NCI-H2196 (cell line): ENCODE measurements at regions not wholly inside any gene's neighbourhood (a gene's known extent, or its start where the extent isn't known, plus 50 kb on each side); places are given as distances from the start of the nearest gene placed in this dataset.
"Not testable (repeated sequence)": the region's sequence is repeated elsewhere in the genome, so short reads cannot be mapped to it uniquely, and the experiment has no call there.

Source experiments
- DNase-seq: peaks from one replicate; lab custom pipeline; 2025; ENCODE audit not compliant: unreplicated experiment; lab: John Stamatoyannopoulos, UW

DNA sequence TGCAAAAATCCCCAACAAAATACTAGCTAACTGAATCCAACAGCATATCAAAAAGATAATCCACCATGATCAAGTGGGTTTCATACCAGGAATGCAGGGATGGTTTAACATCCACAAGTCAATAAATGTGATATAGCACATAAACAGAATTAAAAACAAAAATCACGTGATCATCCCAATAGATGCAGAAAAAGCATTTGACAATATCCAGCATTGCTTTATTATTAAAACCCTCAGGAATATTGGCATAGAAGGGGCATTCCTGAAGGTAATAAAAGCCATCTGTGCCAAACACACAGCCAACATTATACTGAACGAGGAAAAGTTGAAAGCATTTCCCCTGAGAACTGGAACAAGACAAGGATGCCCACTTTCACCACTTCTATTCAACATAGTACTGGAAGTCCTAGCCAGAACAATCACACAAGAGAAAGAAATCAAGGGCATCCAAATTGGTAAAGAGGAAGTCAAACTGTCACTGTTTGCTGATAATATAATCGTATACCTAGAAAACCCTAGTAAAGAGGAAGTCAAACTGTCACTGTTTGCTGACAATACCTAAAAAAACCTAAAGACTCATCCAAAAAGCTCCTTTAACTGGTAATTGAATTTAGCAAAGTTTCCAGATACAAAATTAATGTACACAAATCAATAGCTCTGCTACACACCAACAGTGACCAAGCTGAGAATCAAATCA, 109.8 kb downstream of the RNASET2 start:
- DNase-seq, result not testable (repeated sequence)

DNA sequence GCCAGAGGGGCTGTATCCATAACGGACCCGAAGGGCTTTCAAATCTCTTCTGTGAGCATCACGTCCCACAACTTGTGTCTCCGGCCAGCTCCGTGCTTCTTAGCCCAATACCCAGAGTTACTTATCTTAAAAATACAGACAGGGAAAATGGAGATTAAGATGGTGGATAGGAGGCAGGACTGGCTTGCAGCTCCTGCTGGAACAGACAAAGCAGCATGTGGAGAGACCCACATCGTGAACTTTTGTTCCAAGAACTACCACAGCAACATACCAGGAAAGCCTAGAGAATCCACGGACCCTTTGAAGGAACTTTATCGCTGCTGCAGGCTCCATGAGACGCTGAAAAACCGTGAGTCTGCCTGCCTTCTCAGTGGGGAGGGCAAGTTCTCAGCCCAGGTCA, 113.7 kb downstream of the RNASET2 start:
- DNase-seq, result no peak

DNA sequence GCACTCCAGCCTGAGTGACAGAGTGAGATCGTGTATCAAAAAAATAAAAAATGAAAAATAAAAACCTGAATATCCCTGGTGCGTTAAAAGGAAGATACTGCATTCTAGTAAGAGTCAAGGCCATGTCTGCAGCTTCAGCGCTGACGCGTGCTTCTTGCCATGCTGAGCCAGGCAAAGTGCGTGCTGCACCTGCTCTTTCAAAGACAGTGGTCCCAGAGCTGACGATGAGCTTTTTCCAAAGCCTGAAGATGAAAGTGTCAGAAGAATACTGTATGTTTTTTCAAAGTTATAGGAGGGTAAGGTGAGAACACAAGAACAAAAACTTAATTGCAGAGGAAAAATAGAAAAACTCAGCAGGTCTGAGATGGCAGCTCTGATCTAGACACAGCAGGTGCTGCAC, 115.1 kb downstream of the RNASET2 start:
- DNase-seq, result no peak

DNA sequence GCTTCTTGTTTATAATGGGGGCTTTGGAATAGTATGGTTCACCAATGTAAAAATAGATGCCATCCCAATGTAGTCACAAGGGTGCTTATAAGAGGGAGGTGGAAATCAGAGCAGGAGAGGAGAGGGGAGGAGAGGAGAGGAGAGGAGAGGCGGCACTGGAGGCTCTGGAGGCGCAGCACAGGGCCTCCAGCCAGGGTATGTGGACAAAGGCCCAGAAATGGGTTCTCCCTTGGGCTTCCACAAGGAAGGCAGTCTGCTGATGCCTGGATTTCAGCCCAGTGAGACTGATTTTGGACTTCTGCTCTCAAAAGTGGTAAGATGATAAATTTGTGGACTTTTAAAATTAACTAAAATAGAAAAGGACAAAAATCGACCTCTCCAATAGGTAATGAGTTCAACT, 116.8 kb downstream of the RNASET2 start:
- no peak for DNase-seq

DNA sequence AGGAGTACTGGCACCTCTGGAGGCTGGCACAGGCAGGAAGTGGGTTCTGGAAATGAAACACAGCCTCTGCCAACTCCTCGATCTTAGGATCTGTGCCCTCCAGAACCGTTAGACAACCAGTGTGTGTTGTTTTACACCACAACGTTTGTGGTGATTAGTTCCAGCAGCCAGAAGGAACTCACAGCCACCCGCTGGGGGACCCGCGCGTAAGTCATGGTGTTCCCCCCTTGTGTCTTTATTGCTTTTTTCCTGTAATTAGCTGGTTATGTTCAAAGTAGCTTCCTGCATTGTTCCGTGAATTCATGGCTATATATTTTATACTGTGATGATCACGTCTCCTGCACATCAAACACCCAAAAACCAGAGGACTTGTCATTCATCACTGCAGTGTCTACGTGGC, 117.4 kb downstream of the RNASET2 start:
- DNase-seq, result no peak

DNA sequence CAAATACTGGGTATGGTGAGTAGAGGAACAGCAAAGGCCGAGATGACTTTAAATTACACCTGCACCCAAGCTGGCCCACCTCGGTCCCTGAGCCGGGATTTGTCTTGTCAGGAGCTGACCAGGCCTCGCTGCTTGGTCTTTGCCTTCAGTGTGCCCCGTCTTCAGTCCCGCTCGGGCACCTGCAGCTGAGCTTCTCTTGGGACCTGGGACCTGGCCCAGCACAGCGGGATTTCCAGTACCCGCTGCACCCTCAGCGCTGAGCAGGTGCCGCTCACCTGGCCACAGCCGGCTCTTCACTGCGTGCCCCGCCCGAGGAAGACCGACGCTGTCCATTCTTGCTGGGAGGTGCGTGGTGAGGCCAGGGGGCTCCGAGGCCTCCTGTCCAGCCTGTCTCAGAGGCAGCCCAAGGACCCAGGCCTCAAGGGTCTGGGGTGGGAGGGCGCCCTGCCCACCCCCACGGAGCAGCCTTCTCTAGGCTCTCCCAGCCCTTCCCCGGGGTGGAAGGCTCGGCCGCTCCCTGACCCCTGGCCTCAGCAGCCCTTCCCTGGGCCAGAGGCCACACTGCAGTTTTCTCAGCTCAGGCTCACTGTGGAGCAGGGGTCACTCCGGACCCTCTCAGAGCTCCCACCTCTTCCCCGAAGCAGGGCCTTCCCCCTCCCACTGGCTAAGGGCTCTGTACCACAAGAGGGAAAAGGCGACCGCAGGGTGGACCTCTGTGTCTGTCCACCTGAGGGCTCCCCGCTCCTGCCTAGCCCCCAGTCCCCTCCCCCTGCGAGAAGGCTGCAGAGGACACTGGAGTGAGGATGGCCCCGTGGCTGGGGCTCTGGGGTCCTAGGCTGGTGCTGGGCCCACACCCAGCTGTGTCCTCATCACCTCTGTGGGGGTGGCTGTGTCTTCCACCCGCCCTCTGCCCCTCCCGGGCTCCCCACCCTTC, 119.3 kb downstream of the RNASET2 start:
- DNase-seq, result no peak

DNA sequence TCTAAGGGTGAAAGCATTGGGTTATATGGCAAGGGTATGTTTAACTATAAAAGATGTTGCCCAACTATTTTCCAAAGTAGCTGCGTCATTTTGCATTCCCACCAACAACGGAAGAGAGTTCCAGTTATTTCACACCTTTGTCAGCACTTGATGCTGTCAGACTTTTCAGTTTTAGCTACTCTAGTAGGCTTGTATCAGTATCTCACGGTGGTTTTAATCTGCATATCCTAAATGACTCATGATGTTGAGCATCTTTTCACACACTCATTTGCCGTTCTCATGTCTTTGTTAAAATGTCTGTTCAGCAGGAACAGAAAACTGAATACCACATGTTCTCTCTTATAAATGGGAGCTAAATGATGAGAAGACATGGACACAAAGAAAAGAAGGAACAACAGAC, 122.3 kb downstream of the RNASET2 start:
- DNase-seq, result no peak

DNA sequence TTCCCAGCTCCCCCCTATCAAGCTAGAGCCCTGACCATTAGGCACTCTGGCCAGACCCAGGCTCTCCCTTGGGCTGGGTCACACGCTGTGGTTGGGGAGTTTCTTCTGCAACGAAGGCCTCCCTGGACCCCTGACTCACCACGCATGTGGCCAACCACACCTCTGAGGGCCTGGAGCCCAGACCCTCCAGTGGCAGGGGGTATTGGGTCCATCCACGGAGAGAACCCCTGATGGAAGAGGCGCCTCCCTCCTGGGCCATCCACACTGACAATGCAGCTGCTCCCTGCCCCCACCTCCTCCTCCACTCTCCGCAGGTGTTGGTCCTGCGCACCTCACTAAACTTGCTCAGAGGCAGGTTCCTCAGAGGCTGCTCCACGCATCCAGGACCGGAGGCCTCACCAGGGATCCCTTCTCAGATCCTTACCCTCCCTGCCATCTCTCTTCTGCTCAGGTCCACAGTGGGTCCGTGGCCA, 125.4 kb downstream of the RNASET2 start:
- no peak for DNase-seq

DNA sequence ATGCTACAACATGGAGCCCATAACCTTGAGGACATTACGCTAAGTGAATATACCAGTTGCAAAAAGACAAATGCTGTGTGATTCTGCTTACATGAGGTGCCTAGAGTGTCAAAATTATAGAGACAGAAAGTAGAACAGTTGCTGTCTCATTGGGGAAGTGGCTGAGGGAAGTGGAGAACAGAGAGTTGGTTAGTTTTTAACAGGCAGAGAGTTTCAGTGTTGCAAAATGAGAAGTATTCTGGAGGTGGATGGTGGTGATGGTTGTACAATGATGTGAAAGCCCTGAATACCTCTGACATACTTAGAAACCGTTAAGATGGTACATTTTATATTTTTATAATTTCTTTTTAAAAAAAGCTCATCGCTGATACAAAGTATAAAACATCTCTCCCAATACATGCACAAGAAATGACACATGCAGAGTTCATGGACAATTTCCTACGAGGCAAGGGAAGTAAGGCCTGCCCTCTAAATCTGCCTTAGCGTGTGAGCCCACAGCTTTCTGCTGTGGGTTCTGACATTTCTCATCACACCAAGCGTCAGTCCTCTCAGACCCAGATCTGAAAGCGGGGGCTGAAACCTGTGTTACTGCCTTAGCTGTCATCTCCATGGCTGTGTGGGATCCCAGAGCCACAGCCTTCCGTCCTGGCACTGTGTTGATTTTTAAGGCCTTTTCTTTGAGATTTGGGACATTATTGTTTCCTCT, 126.0 kb downstream of the RNASET2 start:
- DNase-seq, result no peak

DNA sequence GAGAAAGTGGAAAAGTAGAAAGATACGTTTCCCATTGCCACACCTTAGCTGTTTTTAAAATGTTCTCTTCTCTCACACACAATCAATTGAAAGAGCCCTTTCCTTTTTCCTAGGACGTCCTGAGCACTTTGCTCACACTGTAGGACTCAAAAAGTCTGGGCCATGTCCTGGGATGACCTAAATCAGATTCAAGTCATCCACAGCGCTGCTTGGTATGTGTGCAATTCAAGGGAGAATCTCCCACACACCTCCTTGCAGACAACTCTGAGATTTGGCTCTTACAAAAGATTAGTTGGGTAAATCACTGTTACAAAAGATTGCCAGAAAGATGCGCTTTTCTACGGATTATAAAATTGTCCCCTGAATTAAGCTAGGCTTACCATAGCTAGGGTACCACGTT, 130.1 kb downstream of the RNASET2 start:
- no peak for DNase-seq

DNA sequence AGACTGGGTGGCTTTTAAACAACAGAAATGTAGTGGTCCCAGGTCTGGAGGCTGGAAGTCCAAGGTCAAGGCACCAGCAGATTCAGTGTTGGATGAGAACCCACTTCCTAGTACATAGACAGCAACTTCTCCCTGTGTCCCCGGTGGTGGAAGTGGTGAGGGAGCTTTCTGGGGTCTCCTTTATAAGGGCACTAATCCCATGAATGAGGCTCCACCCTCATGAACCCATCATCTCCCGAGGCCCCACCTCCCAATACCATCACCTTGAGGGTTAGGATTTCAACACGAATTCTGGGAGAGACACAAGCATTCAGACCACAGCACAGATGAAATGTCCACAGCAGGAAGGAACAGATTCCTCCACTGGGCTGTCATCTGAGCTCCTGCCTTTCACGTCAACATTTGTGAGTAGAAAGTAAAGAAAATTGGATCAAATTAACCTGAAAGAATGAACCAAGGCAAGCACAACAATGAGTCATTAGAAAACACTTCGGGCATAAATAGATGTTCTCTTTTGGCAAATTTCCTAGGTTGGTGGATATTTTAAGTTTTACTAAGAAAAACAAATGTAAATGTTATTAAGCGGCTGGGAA, 130.7 kb downstream of the RNASET2 start:
- no peak for DNase-seq

DNA sequence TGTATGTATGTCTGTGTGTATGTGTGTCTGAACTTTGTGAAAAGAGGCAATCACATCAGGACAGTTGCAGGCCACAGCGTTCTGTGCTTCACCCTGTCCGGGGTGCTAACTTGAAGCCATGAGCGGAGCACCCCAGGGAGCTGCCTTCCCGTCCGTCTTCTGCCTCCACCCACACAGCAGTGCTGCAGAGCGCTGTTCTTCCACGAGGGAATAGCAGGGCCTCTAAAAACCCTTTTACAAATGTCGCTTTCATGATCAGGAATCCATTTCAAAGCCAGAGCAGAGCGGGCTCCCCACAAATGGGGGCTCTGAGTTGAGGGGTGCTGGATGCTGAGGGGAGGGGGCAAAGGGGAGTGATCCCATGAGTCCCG, 131.5 kb downstream of the RNASET2 start:
- DNase-seq, result no peak

DNA sequence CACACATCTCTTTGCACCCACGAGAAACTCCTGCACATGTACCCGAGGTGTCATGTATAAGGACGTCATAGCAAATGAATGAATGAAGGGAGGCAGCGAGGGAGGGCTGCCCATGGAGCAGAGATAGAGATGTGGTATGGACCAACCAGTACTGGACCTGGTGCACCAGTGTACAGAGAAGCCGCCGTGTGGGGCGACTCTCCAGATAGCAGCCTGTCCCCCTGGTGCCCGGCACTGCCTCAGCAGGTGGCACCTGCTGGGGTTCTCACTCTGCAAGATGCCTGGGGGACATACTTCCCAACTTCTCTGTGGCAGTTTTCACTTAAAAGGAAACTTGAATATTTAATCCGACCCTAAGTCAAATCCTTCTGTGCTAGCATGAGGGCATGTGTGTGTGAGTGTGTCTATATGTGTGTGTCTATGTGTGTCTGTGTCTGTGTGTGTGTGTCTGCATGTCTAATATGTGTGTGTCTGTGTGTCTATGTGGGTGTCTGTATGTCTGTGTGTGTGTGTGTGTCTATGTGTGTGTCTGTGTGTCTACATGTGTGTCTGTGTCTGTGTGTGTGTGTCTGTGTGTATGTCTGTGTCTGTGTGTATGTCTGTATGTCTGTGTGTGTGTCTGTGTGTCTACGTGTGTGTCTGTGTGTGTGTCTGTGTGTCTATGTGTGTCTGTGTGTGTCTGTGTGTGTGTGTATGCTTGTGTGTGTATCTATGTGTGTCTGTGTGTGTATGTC, 132.0 kb downstream of the RNASET2 start:
- DNase-seq, result no peak

DNA sequence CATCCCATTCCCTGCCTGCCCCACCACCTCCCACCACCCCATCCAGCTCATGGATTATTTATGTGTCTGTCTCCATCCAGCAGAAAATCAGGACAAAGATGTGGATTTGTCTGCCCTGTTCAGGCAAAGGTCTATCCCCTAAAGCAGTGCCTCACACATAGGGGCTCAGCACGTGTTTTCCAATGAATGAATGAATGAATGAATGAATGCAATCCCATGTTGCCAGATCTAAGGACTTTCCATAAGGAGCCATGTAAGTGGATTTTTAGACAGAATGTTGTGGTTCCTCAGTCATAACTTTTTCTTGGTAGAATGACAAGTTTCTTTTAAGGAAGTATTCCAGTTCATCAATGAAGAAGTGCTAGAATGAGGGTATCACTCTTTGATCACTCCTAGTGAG, 133.7 kb downstream of the RNASET2 start:
- DNase-seq, result no peak

DNA sequence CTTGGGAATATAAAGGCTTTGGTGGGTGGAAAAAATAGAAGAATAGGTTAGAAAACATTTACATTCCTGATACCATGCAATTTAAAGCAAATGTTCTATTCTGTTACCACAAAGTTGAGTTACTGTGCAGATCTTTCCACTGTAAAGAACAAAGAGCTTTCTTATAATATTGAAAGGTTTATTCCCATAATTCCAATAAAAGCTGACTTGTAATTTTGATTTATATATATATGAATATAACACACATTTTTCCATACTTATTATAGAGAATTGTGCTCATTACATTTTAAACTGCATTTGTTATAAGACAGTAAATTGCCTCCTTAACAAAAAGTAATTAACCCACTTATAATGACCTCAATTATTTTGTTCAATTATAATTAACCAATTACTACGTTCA, 135.9 kb downstream of the RNASET2 start:
- no peak for DNase-seq

DNA sequence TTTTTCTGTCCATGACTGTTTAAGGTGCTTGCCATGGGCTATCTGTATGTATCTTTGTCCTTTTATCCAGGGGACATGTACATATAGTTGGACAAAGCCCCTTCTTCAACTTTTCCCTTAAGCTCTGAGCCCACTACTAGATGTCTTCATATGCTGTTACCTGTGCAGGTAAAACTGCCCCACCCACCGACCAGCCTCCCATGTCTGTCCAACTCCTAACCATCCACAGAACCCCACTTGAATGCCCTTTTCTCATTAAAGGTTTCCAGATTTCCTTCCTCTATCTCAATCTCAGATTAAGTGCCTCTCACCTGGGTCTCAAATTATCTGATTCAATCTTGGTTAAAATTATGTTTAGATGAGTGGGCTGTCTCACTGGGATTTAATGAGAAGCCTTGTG, 136.3 kb downstream of the RNASET2 start:
- DNase-seq, result no peak

DNA sequence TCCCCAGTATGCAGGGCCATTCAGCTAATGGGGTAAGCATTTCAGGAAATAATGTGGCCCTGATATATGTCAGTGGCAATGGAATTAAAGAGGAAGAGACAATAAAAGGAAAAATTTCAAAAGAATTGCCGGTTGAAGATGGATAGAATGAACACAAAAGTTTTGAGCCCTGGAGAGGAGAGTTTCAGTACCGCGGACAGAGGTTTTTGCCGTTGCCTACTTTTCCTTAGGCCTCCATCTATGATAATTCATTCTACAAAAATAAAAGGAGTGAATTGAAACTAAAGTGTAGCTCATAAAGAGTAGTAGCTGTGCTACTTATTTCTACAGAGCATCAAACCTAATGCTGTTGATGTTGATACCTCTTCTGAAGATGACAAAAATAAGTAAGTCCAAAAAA, 140.7 kb downstream of the RNASET2 start:
- DNase-seq, result no peak

DNA sequence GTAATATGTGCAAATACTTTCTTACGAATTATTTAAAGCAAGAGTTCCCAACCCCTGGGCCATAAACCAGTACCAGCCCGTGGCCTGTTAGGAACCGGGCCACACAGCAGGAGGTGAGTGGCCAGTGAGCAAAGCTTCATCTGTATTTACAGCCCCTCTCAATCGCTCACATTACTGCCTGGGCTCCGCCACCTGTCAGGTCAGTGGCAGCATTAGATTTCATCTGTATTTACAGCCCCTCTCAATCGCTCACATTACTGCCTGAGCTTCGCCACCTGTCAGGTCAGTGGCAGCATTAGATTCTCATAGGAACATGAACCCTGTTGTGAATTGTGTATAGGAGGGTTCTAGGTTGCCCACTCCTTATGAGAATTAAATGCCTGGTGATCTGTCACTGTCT, 142.0 kb downstream of the RNASET2 start:
- DNase-seq, result no peak

DNA sequence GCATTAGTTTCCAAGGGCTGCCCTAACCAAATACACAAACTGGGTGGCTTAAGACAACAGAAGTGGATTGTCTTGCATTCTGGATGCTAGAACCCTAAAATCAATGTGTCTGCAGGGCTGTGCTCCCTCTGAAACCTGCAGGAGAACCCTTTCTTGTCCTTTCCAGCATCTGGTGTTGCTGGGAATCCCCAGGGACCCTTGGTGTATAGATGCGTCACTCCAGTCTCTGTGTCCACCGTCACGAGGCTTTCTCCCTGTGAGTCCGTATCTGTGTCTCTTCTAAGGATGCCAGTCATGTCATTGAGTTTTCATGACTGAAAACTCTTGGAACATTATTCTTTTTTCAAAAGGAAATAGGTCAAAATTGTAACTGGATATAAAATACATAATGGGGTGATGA, 142.9 kb downstream of the RNASET2 start:
- no peak for DNase-seq

DNA sequence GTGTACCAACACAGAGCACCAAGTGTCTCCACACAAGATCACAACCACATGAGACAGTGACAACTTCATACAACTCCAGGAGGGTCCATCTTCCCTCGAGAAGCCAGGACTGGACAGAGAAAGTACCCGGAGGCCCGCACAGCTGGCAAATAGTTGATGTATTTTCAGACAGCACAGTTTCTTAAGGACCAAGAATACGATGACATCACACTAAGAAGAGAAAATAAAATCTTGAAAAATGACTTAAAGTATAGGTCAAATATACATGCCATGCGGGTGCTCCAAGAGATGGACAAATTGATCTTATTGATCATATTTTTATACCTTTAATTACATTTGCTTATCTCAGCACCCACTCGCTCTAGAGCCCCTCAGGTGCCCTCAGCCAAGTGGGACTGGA, 145.5 kb downstream of the RNASET2 start:
- DNase-seq, result no peak

DNA sequence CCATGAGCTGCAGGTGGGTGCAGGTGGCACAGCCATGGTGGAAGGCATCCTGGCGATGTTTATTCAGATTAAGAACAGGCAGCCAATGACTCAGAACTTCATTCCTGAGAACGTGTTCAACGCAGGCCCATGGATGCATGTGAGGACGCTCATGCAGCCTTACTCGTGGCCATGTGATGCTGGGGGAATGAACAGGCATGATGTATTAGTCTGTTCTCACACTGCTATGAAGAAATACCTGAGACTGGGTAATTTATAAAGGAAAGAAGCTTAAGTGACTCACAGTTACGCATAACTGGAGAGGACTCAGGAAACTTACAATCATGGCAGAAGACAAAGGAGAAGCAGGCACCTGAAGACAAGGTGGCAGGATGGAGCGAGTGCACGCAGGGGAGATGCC, 146.6 kb downstream of the RNASET2 start:
- no peak for DNase-seq
